ENCODE measurements at regions not wholly inside any gene's neighbourhood (a gene's known extent, or its start where the extent isn't known, plus 50 kb on each side); places are given as distances from the start of the nearest gene placed in this dataset.

GRCh38 chr1:25018110-25018735 is 88.1 kb upstream of the RUNX3 start:
- TF ChIP-seq CTCF (IDR thresholded peaks at IDR 0.05) (no peak), POLR2AphosphoS5 (IDR thresholded peaks at IDR 0.05; ENCODE audit: insufficient read depth in 1 of 2, low read depth in 1 of 2) (no peak), POLR2A (IDR thresholded peaks at IDR 0.05) (no peak)
